ENCODE measurements at regions not wholly inside any gene's neighbourhood (a gene's known extent, or its start where the extent isn't known, plus 50 kb on each side); places are given as distances from the start of the nearest gene placed in this dataset.

DNA sequence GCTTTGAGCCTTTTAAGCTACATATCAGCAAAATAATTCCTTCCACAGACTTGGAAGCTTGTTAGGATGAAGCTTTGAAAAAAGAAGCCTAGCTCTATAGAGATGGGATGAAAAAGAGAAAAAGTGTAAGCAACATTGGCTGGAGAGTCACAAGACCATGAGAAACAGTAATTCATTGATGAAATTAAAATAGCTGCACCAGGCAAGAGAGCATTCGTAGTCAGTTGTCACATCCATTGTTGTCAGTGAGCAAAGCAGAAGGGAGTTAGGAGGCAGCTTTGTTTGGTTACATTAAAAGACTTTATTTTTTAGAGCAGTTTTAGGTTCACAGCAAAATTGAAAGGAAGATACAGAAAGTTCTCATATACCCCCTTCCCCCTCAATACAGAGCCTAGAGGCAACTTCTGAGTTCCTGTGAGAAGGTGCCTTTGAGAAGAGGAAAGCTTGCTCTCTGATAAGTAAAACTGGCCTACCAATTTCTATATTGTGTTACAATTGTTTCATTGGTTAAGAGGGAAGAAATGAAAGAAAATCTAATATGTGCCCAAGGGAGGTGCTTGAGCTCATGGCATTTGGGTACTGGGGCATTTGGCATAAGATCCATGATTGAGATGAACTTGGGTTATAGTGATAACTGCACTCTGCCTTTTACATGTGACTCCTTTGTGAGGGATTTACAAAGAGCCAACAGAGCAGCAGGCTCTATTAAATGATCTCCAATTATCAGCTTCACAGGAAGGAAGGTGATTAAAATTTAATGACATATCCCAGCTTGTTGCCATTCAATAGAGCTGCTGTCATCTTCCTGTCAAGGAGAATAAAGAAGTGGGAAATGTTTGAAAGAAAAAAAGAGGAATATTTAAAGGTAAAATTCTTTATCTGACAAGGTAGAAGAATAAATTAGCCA, 361.3 kb upstream of the TMTC1 start:
- DNase-seq: no peak

DNA sequence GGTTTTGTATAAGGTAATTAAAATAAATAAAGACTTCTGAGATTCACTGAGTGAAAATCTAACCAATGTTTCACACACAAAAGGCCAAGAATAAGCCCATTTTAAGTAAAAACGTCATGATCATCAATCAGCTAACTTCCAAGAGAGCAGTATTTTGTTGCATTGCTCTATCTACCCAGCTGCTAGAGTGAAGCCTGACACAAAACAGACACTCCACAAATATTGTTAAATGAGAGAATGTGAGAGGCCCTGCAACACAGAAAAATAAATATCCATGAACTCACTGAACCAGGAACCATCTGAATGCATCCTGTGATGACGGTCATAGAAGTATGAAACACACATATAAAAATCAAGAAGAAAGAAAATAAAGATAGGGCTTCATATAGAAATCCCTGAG, 358.6 kb upstream of the TMTC1 start:
- DNase-seq: no peak

DNA sequence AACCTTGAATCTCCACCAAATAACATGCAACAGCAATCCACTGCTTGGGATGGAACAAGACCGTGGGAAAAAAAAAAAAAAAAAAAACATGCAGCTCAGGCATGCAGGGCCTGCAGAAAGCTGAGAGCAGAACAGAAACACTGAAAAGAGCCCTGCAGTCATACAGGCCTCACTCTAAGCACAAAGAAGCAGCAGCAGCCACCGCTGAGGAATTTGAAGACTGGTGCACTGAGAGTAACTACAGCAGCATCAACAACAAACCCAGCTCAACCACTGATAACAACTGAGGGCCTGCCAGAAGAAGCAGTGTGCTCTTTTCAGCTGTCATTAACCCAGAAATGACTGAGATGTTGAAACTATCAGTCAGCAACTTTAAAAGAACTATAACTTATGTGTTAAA, 354.7 kb upstream of the TMTC1 start:
- DNase-seq: no peak

DNA sequence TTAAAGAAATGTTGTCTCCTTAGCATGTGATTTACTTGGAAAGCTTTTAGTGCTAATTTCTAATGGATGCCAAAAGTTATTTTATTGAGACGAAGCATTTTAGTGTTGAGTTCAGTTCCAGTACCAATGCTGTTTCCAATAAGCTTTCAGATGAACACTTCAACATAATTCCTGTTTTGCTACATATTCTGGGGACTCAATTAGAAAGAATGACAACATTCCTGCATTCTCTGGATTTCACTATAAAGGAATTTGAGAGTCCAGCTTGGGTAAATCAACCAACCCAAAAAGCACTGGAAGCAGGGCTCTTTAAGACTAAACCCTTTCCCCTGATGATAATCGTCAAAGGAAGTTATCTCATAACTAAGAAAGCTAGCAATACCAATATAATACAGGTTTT, 353.0 kb upstream of the TMTC1 start:
- DNase-seq: no peak

DNA sequence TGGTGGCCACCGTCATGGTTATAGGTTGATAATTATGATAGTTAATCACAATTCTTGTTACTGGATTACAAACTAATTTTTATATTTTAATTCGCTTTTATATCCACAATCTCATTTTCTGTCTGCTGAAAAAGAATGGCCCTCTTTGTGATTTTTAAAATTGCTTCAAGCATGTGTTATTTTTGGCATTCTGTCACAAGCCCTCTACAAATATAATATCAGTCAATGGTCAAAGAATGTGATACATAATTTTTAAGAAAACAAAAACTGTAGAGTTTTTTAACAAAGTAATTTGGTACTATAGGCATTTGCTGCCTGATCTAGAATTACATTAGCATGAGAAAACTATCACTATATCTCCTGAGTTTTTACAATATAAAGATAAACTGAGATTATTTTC, 352.0 kb upstream of the TMTC1 start:
- no peak for DNase-seq

DNA sequence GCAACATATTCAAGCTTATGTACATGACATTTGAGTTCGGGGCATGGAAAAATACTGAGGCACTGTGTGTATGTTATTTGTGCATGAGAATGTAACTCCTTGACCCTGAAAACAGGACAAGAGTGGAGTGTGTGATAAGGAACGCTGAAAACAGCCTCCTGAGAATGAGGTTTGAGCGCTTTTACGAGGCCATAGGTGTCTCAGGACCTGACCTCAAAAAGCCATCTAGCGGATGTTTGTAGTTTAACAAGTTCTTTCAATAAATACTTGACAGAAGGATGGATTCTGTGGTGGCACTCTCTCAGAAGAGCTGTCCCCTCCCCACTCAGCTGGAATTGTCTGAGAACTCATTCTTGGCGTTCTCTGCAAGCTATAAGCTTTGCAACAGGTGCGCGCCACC, 350.5 kb upstream of the TMTC1 start:
- DNase-seq: peak; percentile 48

DNA sequence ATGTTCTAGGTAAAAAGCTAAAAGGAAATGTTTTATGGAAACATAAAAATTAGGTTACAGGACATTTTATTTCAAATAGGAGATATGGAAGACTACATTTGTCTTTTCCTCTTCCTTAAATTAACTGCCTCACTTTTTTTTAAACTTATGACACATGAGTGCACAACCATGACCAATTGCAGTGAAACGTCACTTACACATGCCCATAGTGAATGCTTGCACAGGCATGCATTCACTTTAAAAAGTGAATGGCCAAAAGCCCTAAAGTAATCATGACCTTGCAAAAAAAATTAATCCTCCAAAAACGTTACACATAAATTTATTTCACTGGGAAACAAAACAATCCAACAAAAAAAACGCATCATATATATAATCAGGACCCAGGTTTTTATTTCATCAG, 343.2 kb upstream of the TMTC1 start:
- DNase-seq: no peak

DNA sequence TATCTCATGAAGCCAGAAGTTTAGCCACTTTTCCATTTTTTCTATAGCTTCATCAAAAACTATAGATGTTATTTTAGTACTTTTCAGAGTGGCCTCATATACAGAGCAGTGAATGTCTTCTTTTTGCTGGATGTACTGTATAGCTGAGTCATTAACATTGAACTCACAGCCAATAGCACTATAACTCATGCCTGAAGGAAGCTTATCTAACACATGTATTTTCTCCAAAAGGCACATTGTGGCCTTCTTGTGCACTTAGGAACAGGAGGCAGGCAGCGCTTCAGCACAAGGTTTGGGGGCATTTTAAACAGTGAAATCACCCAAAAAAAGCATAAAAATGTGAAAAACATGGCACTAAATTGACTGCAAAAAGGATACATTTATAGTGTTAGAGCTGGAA, 336.8 kb upstream of the TMTC1 start:
- DNase-seq: no peak

DNA sequence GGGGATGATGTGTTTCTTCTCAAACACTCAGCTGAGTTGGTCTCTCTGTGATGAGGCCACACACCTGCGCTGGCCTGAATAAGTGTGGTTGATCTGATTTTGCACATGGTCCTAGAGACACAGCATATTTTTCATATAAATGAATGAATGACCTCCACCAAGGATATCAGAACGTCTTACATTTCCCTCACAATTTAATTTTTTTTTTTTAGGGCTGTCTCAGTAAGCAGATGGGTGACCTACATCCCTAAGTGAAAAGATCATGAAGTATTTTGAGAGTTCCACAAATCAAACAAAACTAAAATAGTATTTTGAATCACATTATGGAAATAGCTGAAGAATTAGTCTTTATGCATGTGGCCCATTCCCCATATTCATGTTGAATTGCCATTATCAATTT, 333.7 kb upstream of the TMTC1 start:
- DNase-seq: no peak

DNA sequence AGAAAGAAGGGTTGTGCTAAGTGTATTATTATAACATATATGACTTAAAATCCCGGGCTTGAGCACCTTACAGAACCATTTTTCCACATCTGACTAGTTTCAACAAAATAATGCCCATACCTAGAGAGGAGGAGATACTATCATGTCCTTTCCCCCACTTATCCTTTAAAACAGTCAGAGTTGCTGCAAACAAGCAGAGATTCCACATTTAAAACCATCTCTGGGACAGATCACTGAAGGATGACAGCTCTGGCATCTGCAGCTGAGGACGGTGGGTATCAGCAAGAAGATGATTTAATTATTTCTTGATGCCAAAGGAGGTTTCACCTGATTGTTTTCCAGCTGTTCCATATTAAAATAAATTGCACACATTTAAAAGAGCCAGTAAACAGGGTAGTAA, 328.0 kb upstream of the TMTC1 start:
- no peak for DNase-seq

DNA sequence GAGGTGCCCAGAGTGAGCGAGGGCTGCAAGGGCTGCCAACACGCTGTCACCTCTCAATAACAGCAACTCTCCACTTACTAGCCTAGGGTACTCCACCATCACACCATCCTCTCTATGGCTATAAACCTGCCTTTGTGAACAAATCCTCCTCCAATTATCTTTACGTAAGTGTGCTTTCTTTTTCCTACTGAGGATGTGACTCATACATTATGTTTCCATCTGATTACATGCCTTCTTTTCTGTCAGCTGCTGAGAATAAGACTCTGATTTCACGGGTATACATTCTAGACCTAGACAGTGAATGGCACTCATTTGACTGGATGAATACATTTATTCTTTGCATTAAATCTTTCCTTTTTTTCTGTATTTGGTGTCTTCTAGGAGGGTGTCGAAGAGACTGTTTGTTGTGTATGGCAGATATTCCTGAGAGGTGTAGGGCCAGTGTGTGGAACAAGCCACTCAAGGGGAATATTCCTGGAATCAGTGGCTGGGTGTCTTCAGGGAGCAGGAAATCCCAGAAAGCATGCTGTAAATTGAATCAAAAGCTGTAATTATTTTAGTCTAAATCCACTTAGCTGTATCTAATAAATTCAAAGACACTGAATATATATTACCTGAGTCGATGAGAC, 327.3 kb upstream of the TMTC1 start:
- peak; percentile 56 for DNase-seq

DNA sequence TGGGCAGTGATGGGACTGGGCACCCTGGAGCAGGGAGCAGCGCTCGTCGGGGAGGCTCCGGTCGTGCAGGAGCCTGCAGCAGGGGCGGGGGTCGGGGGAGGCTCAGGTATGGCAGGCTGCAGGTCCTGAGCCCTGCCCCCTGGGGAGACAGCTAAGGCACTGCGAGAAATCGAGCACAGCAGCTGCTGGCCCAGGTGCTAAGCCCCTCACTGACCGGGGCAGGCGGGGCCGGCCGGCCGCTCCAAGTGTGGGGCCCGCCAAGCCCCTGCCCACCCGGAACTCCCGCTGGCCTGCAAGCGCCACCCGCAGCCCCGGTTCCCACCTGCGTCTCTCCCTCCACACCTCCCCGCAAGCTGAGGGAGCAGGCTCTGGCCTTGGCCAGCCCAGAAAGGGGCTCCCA, 326.8 kb upstream of the TMTC1 start:
- no peak for DNase-seq

DNA sequence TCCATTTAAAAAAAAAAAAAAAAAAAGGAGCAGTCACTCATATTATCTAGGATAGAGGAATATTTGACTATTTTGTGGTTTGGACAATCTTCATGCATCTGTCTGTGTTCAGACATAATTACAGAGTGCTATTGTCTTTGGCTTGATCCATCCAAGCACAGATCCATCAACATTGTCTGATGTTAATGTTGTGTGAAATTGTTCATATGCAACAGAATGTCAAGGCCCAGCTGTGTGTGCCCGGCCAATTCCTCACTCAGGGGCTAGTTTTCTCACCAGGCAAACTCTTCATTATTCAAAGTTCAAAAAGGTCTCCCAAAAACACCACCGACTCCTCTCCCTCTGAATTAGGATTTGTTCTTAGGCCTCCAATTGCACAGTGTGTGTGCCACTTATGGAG, 324.9 kb upstream of the TMTC1 start:
- no peak for DNase-seq

DNA sequence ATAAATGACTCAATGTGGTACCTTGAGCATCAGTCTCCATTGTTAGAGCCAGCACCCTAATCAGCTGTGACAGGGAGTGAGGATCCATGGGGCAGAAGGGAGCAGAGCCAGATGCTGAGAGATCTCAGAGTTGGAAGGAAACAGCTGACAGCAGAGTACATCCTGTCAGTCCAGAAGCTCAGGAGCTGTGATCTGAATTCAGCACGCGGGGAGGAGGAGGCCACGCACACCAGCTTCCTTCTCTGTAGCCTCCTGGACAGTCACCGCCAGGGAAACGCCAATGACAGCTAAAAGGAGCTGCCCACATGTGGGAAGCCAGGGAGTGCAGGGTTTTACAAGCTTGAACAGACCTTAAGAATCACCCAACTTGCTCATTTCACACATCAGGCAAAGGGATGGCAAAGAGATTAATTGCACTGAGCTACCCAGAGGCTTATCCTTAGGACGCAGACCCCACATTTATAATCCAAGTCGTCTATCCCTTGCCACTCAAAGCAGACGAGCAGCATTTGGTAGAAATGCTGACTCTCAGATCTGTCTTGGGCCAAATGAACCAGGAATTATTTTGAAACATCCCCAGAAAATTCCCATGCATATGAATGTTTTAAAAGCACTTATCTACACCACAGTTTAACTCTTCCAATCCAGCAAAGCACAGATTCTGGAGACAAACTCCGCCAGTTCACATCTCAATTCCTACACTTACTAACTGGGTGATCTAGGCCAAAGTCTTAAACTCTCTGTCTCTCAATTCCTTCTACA, 322.6 kb upstream of the TMTC1 start:
- DNase-seq: peak; percentile 21

DNA sequence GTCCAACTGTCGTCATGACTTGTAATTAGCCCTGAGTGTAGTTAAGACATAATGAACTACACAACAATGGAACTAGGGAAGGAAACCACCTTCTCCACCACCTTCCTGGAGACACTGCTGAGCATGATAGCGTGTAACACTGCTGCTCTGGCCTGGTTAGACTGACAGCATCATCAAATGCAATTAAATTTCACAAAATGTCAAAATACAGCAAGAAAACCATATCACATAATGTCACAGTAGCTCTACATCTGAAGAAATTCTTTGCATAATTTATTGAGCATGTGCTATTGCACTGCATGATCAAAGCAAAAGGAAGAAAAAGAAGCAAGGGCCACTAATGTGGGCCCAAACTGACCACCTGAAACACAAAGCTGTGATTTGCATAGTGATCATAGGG, 321.8 kb upstream of the TMTC1 start:
- DNase-seq: no peak

DNA sequence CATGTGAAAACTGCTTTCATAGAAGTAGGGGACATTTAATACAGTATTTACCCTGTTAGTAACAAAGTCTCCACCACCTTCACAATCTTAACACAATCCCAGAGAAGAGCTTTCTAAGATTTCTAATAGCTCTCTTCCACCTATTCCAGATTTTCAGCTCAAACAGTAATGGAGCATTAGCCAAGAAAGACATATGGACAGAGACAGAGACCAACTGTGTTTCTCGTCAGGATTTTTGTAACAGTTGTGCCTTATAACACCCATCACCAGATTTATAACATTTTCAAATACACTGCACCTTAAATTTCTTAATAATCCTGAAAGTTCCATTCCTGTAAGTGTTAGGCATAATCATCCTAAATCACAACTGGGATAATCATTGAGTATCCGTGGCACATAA, 321.2 kb upstream of the TMTC1 start:
- DNase-seq: no peak

DNA sequence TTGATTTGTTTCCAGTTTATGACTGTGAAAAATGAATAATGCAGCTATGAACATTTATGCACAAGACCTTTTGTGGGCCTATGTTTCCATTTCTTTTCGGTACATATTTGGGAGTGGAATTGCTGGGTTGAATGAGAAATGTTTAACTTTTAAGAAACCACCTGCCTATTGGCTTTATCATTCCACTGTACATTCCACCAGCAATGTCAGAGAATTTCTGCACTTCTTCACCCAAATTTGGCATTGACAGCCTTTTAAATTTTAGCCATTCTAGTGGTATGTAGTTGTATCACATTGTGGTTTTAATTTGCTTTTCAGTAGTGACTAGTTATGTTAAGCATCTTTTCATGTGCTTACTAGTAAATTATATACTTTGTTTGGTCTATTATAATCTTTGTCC, 317.0 kb upstream of the TMTC1 start:
- DNase-seq: no peak

DNA sequence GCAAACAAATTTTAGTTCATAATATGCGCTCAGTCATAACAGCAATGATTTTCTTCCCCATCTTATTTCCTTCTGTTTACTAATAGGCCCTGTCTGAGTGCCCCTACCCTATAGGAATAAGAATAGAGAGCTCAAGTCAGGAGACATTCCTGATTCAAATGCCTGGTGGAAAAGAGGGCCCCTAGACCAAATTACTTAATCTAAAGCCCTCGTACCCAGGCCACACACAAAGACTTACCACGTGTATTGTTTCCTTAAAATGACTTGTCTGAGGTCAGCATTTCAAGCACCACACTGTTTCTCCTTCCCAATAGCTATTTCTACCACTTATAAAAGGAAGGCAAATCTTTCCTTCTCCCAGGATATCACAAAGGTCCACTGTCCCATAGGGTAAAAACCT, 314.9 kb upstream of the TMTC1 start:
- DNase-seq: no peak

DNA sequence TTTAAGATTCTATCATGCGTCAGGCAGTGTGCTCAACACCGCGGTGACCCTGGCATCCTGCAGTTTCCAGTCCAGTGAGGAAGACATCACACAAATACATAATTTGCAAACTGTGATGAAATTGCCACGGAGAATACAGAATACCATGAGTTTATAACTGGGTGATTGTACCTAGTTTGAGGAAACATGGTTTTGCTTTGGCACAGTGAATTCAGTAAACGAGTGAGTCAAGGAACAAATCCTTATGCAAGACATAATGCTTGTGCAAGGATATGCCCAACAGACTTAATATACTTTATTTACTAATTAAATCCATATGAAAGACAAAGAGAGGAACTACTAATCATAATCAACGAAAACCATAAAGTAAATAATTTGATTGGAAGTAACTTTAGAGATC, 311.8 kb upstream of the TMTC1 start:
- no peak for DNase-seq

DNA sequence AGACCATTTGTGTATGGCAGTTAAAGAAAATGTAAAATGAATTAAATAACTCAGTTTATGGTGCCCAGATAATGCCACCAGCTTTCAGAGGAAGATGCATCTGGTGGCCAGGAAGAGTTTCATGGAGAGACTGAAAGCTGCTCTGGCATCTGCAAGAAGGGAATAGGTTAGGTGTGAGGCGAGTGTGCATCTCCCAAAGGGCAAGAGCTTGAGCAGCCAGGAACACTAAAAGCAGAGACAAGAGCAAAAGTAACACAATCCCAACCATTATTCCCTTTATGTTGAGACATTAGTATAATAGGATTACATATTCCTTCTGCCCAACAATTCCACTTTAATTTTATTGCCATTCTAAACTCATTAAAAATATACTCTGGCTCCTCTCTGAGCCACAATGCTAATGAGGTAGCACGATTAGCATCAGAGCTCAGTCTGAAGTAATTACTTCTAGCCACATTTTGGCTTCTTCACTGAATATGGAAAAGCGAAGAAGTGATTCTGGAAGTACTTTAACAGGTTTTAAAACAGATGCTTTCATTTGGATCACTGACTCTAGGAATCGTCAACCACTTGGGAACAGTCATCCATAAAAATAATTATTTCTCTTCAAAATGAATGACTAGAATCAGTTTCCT, 309.4 kb upstream of the TMTC1 start:
- DNase-seq: no peak

DNA sequence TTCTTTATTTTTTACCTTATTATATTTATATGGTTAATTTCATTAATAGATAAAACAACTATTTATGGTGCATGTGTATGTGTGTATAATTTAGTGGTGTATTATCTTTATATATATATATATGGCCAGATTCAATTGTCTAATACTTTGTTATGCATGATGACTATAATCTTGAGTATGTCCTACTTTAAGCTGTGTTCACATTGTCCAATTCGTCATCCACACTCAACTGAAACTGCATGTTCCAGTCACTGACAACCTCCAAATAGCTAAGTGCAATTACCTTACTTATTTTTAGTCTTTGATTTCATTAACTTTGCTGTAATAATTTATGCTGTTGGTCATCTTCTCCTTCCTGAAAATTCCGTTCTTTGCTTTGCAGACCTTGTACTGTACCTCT, 306.5 kb upstream of the TMTC1 start:
- no peak for DNase-seq

DNA sequence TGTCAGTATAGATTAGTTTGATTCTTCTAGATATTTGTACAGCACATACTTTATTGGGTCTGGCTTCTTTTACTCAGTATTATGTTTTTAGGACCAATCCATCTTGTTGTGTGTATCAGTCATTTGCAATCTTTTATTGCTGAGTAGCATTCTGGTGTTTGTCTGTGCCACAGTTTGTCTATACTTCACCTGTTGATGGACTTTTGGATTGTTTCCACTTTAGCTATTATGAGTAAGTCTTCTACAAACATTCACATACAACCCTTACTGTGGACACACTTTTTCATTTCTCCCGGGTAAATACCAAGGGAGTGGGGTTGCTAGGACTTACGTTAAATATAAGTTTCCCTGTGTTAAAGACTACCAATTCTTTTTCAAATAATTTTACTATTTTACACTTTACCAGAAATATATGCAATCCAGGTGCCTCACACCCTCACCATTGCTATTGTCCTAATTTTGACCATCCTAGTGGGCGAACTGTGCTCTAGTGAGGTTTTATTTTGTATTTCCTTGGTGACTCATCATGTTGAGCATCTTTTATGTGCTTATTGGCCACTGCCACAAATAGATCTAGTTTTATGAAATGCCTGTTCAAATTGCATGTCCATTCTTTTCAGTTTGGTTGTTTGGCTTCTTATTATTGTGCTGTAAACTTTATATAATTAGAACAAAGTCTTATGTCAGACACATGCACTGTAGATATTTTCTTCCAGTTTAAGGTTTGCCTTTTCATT, 304.7 kb upstream of the TMTC1 start:
- DNase-seq: no peak

DNA sequence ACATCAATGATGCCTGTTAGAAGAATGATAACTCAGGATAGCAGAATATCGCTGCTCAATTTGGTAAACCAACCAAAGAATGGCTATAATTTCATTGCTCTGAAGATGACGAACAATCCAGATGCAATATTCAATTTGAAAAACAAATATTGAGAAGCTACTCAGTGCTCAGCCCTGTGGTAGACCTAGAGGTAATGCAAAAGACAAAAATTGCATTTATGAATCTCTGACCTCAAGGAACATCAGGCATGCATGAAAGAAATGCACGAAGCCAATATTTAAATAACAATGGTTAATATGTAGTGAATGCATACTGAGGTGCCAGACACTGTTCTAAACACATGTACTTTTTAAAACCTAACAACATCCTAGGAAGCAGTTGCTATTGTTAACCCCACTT, 298.6 kb upstream of the TMTC1 start:
- DNase-seq: no peak

All from OCI-M1 (cell line).